T-cell (primary cell): ENCODE measurements at regions not wholly inside any gene's neighbourhood (a gene's known extent, or its start where the extent isn't known, plus 50 kb on each side); places are given as distances from the start of the nearest gene placed in this dataset.

Experiments
- ATAC-seq, 4 experiments: fragments of 200-7000 bp in 3 of 4; fragments of 150-1000 bp in 1 of 4; cut with Tn5 transposase; replicated peaks in 1 of 4; 1 replicate in 3 of 4; 2 replicates in 1 of 4; pipeline ENCODE4 v1.10.0; 2021; ENCODE audit warnings: moderate library complexity in 3 of 4, mild to moderate bottlenecking in 2 of 4, moderate number of reproducible peaks in 1 of 4
- CTCF ChIA-PET, 2 donors: fragments of 300-600 bp; sonication (Branson Sonifier 250); formaldehyde crosslinking; loops; one replicate each; lab custom pipeline; 2022; ENCODE audit warnings: antibody characterized with exemption in 2 of 2; lab: Charles Lee
- POLR2A ChIA-PET, 2 donors: fragments of 300-600 bp; sonication (Branson Sonifier 250); formaldehyde crosslinking; loops; one replicate each; lab custom pipeline; 2022; ENCODE audit warnings: antibody characterized with exemption in 2 of 2; lab: Charles Lee
- DNase-seq, 35 experiments: peaks; one replicate each; pipeline versions ENCODE4 v3.0.0 to v3.0.0-alpha.2; 2013 to 2023
- H3K27ac ChIP-seq: one replicate; pipeline ENCODE4 v1.5.1; 2013; ENCODE audit warnings: low read length
- H3K27me3 ChIP-seq, 2 experiments: replicated peaks in 1 of 2; 1 replicate in 1 of 2; 2 replicates in 1 of 2; pipeline versions ENCODE4 v1.6.1 to v1.7.0; 2013; ENCODE audit warnings: low read length in 1 of 2, mixed read lengths in 1 of 2; ENCODE audit not compliant: control insufficient read depth in 2 of 2, insufficient read depth in 2 of 2; ENCODE audit errors: extremely low read depth in 1 of 2
- H3K36me3 ChIP-seq, 2 donors: 1 replicate in 1 of 2; 2 replicates in 1 of 2; pipeline versions ENCODE4 v1.6.1 to v1.7.0; 2013; ENCODE audit warnings: low read length in 1 of 2; ENCODE audit not compliant: control insufficient read depth in 2 of 2, insufficient read depth in 1 of 2; ENCODE audit errors: extremely low read depth in 1 of 2
- H3K4me1 ChIP-seq, 2 experiments: 1 replicate in 1 of 2; 2 replicates in 1 of 2; pipeline versions ENCODE4 v1.6.1 to v1.7.0; 2013; ENCODE audit warnings: low read length in 2 of 2, mixed read lengths in 1 of 2; ENCODE audit not compliant: insufficient read depth in 2 of 2, control insufficient read depth in 1 of 2; ENCODE audit errors: extremely low read depth in 1 of 2
- H3K4me3 ChIP-seq, 2 donors: 1 replicate in 1 of 2; 2 replicates in 1 of 2; pipeline versions ENCODE4 v1.5.1 to v1.7.0; 2013; ENCODE audit warnings: mild to moderate bottlenecking in 2 of 2, low read length in 1 of 2, moderate library complexity in 1 of 2; ENCODE audit not compliant: control insufficient read depth in 1 of 2; ENCODE audit errors: extremely low read depth in 1 of 2
- H3K9me3 ChIP-seq: 2 replicates; pipeline ENCODE4 v1.7.0; 2013
- H3K27ac Mint-ChIP-seq, 2 donors: one replicate each; pipeline ENCODE4 v1.8.0; 2020 to 2021; ENCODE audit warnings: mild to moderate bottlenecking in 2 of 2, mixed read lengths in 2 of 2
- H3K27me3 Mint-ChIP-seq, 2 donors: one replicate each; pipeline ENCODE4 v1.8.0; 2021 to 2022; ENCODE audit warnings: mixed read lengths in 2 of 2
- H3K36me3 Mint-ChIP-seq: one replicate; pipeline ENCODE4 v1.8.0; 2021; ENCODE audit warnings: mixed read lengths
- H3K4me1 Mint-ChIP-seq, 3 donors: one replicate each; pipeline ENCODE4 v1.8.0; 2020 to 2022; ENCODE audit warnings: mixed read lengths in 3 of 3, mild to moderate bottlenecking in 1 of 3
- H3K4me3 Mint-ChIP-seq, 3 donors: one replicate each; pipeline ENCODE4 v1.8.0; 2020 to 2022; ENCODE audit warnings: mild to moderate bottlenecking in 3 of 3, mixed read lengths in 3 of 3, moderate library complexity in 3 of 3
- H3K9me3 Mint-ChIP-seq, 3 donors: one replicate each; pipeline ENCODE4 v1.8.0; 2020 to 2022; ENCODE audit warnings: mixed read lengths in 3 of 3
- WGBS: methylation state at CpG from one replicate; pipeline ENCODE4 v1.1.5; 2013; ENCODE audit warnings: missing lambda C conversion rate; ENCODE audit not compliant: insufficient coverage; 5-methylcytosine and 5-hydroxymethylcytosine counted together

DNA sequence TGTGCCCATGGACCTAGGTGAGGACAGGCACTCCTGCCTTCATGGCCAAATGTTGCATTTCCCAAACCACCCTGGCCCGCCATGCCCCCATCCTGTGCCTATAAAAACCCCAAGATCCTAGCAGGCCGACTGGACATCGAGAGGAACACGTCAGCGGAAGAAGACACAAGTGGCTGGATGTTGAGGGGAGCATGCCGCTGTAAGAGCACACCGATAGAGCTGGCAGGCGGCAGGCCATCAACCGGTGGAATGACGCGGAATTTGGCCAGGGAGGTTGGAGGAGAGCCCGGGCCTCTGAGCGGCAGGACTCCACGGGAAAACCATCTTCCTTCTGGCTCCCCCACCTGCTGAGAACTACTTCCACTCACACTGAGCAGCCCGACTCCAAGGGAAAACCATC is 361.1 kb upstream of the TMPRSS15 start:
- no peaks in the 10 kb centered on the region for H3K36me3 Mint-ChIP-seq
- H3K4me1 ChIP-seq = no peaks in the 10 kb centered on the region
- H3K27me3 Mint-ChIP-seq = no peaks in the 10 kb centered on the region
- no peak overlapping the region for H3K27ac ChIP-seq
- no peaks in the 10 kb centered on the region for H3K36me3 ChIP-seq
- no peak overlapping the region for H3K4me3 Mint-ChIP-seq
- H3K27ac Mint-ChIP-seq = no peak overlapping the region
- H3K4me3 ChIP-seq = no peak overlapping the region
- POLR2A ChIA-PET = no interaction called here
- no peaks in the 10 kb centered on the region for H3K4me1 Mint-ChIP-seq
- H3K27me3 ChIP-seq = no peaks in the 10 kb centered on the region
- no peak for ATAC-seq
- H3K9me3 Mint-ChIP-seq = peaks cover 4 to 16% (median 8%) of the 10 kb centered on the region in 3 donors
- 97% methylated on average over 12 of the region's 15 CpGs for WGBS
- no peak for DNase-seq
- H3K9me3 ChIP-seq = no peaks in the 10 kb centered on the region
- CTCF ChIA-PET = no interaction called here

- Mint-ChIP-seq H3K4me1 (no peaks in the 10 kb centered on the region), H3K36me3 (no peaks in the 10 kb centered on the region), H3K27me3 (no peaks in the 10 kb centered on the region), H3K9me3 (peaks cover 0 to 12% (median 4%) of the 10 kb centered on the region in 3 donors), H3K4me3 (no peak overlapping the region), H3K27ac (no peak overlapping the region)
- POLR2A ChIA-PET = no interaction called here
- DNase-seq (no peak), ATAC-seq (no peak)
- Histone ChIP-seq H3K4me1 (no peaks in the 10 kb centered on the region), H3K27ac (no peak overlapping the region), H3K9me3 (no peaks in the 10 kb centered on the region), H3K4me3 (no peak overlapping the region), H3K27me3 (no peaks in the 10 kb centered on the region), H3K36me3 (no peaks in the 10 kb centered on the region)
- no CpG with 5 or more reads among the region's 2 CpGs for WGBS
- CTCF ChIA-PET = interaction anchor here in 1 of 2 donors (0.6 kb wide), 1 partner anchor 173 kb away, joined by 3 read pairs; no protein-coding TSS in a partner anchor
Observed at GRCh38 chr21:18769599-18769998, 366.0 kb upstream of the TMPRSS15 start.

DNA sequence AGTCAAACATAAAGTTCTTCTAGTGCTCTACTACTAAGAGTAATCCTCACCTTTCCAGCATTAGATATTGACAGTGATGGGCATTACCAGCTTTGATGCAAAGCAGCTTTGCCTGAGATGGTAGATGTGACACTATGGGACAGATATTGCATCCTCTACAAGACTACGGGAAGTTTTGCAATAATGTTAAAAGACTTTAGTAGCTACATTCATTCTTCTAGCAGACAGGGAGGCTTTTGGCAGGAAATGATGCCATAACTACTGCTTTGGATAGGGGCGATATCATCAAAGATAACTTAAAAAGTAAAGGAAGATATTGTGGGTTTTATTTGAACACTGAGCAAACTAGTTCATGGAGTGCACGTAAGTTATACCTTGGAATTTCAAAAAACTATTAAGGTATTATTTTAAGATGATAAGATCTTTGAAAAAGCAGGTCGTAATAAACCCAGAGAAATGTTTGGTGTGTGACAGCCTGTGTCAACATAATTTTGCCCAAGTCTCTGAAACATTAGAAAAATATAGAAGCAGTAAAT is 368.3 kb upstream of the TMPRSS15 start:
- H3K4me1 Mint-ChIP-seq = no peaks in the 10 kb centered on the region
- POLR2A ChIA-PET = no interaction called here
- no peak overlapping the region for H3K27ac Mint-ChIP-seq
- no peak for ATAC-seq
- Histone ChIP-seq H3K9me3 (no peaks in the 10 kb centered on the region), H3K27me3 (no peaks in the 10 kb centered on the region), H3K36me3 (no peaks in the 10 kb centered on the region), H3K4me3 (no peak overlapping the region), H3K27ac (no peak overlapping the region), H3K4me1 (no peaks in the 10 kb centered on the region)
- H3K9me3 Mint-ChIP-seq = peaks cover 0 to 2% (median 0%) of the 10 kb centered on the region in 3 donors
- no peak for DNase-seq
- 80% methylated on average over 1 of the region's 4 CpGs for WGBS
- CTCF ChIA-PET = no interaction called here
- no peaks in the 10 kb centered on the region for H3K27me3 Mint-ChIP-seq
- no peak overlapping the region for H3K4me3 Mint-ChIP-seq
- no peaks in the 10 kb centered on the region for H3K36me3 Mint-ChIP-seq

GRCh38 chr21:18772404-18772803 is 368.8 kb upstream of the TMPRSS15 start:
- H3K9me3 ChIP-seq = no peaks in the 10 kb centered on the region
- ChIA-PET CTCF (no interaction called here), POLR2A (no interaction called here)
- DNase-seq (no peak), ATAC-seq (no peak)
- no peaks in the 10 kb centered on the region for H3K4me1 ChIP-seq
- Mint-ChIP-seq H3K36me3 (no peaks in the 10 kb centered on the region), H3K9me3 (peaks cover 0 to 2% (median 0%) of the 10 kb centered on the region in 3 donors), H3K27me3 (no peaks in the 10 kb centered on the region), H3K4me1 (no peaks in the 10 kb centered on the region), H3K27ac (no peak overlapping the region), H3K4me3 (no peak overlapping the region)
- H3K27me3 ChIP-seq = no peaks in the 10 kb centered on the region
- no peak overlapping the region for H3K27ac ChIP-seq
- WGBS = no CpG with 5 or more reads among the region's 2 CpGs
- H3K4me3 ChIP-seq = no peak overlapping the region
- H3K36me3 ChIP-seq = no peaks in the 10 kb centered on the region

DNA sequence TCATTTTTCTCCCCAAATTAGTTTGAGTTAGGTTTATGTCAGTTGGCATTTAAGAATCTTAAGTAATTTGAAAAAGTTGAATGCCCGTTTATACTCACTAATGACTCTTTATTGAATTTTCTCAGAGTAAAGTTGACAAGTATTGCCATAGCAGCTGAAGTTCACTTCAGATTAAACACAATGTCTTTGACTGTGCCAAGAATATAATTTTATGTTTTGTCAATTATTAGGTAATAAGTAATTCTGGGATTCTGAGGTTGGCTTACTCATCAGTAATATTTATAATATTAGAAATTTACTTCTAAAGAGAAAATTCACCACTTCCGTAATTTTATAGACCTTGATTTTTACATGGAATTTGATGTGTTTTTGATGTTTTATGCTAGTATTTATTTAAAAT is 369.3 kb upstream of the TMPRSS15 start:
- CTCF ChIA-PET = no interaction called here
- H3K4me3 Mint-ChIP-seq = no peak overlapping the region
- H3K4me1 Mint-ChIP-seq = no peaks in the 10 kb centered on the region
- H3K27me3 Mint-ChIP-seq = no peaks in the 10 kb centered on the region
- Histone ChIP-seq H3K4me3 (no peak overlapping the region), H3K36me3 (no peaks in the 10 kb centered on the region), H3K27me3 (no peaks in the 10 kb centered on the region), H3K27ac (no peak overlapping the region), H3K9me3 (no peaks in the 10 kb centered on the region), H3K4me1 (no peaks in the 10 kb centered on the region)
- POLR2A ChIA-PET = no interaction called here
- H3K9me3 Mint-ChIP-seq = peaks cover 0 to 2% (median 0%) of the 10 kb centered on the region in 3 donors
- no peaks in the 10 kb centered on the region for H3K36me3 Mint-ChIP-seq
- H3K27ac Mint-ChIP-seq = no peak overlapping the region
- WGBS = no CpG with 5 or more reads among the region's 2 CpGs
- DNase-seq (no peak), ATAC-seq (no peak)

DNA sequence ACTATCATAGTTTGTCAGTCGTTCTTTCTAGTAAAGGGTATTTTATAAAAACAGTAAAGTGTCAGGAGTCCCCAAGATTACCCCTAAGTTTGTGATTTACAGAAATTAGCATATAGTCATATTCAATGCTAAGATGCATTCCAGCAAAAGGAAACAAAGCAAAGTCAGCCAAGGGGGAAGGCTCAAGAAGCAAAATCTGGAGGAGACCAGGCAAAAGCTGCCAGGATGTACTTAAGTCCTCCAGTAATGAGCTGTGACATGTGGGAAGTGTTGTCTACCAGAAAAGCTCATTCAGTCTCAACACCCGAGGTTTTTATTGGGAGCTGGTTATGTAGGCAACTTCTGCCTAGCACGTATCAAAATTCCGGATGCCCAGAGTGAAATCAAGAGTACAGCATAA is 373.4 kb upstream of the TMPRSS15 start:
- no peak overlapping the region for H3K27ac ChIP-seq
- H3K4me1 Mint-ChIP-seq = no peaks in the 10 kb centered on the region
- ATAC-seq (no peak), DNase-seq (no peak)
- H3K36me3 ChIP-seq = no peaks in the 10 kb centered on the region
- POLR2A ChIA-PET = no interaction called here
- no peaks in the 10 kb centered on the region for H3K4me1 ChIP-seq
- CTCF ChIA-PET = no interaction called here
- 100% methylated on average over 1 of the region's 4 CpGs for WGBS
- no peaks in the 10 kb centered on the region for H3K36me3 Mint-ChIP-seq
- H3K27ac Mint-ChIP-seq = no peak overlapping the region
- H3K9me3 Mint-ChIP-seq = peaks cover 9 to 16% (median 11%) of the 10 kb centered on the region in 3 donors
- no peaks in the 10 kb centered on the region for H3K27me3 Mint-ChIP-seq
- no peaks in the 10 kb centered on the region for H3K9me3 ChIP-seq
- no peak overlapping the region for H3K4me3 Mint-ChIP-seq
- no peaks in the 10 kb centered on the region for H3K27me3 ChIP-seq
- no peak overlapping the region for H3K4me3 ChIP-seq

- H3K36me3 Mint-ChIP-seq = no peaks in the 10 kb centered on the region
- ATAC-seq (no peak), DNase-seq (no peak)
- CTCF ChIA-PET = no interaction called here
- H3K4me3 Mint-ChIP-seq = no peak overlapping the region
- POLR2A ChIA-PET = no interaction called here
- WGBS = no CpG with 5 or more reads among the region's 1 CpG
- H3K27ac Mint-ChIP-seq = no peak overlapping the region
- Histone ChIP-seq H3K4me3 (no peak overlapping the region), H3K4me1 (no peaks in the 10 kb centered on the region), H3K27me3 (no peaks in the 10 kb centered on the region), H3K9me3 (no peaks in the 10 kb centered on the region), H3K36me3 (no peaks in the 10 kb centered on the region), H3K27ac (no peak overlapping the region)
- no peaks in the 10 kb centered on the region for H3K4me1 Mint-ChIP-seq
- peaks cover 12 to 23% (median 12%) of the 10 kb centered on the region in 3 donors for H3K9me3 Mint-ChIP-seq
- no peaks in the 10 kb centered on the region for H3K27me3 Mint-ChIP-seq
Observed at GRCh38 chr21:18782721-18783120, 379.1 kb upstream of the TMPRSS15 start.
